HG03066 (cell line): ENCODE measurements at regions not wholly inside any gene's neighbourhood (a gene's known extent, or its start where the extent isn't known, plus 50 kb on each side); places are given as distances from the start of the nearest gene placed in this dataset.

ENCODE experiments used
- ATAC-seq: cut with Tn5 transposase; IDR thresholded peaks from one replicate; pipeline ENCODE4 v1.9.1; 2021; ENCODE audit warnings: low read depth; ENCODE audit not compliant: unreplicated experiment

GRCh38 chr21:32135401-32136363, 143.2 kb downstream of the MIS18A start:
- peak; percentile 69 for ATAC-seq

- ATAC-seq, result no peak
Observed at GRCh38 chr21:32134441-32135130, 144.3 kb downstream of the MIS18A start.

GRCh38 chr21:32132881-32133280, 146.0 kb downstream of the MIS18A start:
- no peak for ATAC-seq

GRCh38 chr21:32132409-32132808, 146.4 kb downstream of the MIS18A start:
- no peak for ATAC-seq

- no peak for ATAC-seq
Observed at GRCh38 chr21:32131960-32132359, 146.9 kb downstream of the MIS18A start.

- no peak for ATAC-seq
Observed at GRCh38 chr21:32131164-32131563, 147.7 kb downstream of the MIS18A start.

- no peak for ATAC-seq
Observed at GRCh38 chr21:32130031-32130891, 148.6 kb downstream of the MIS18A start.

GRCh38 chr21:32127081-32127480, 151.8 kb downstream of the MIS18A start:
- no peak for ATAC-seq

- ATAC-seq, result no peak
Observed at GRCh38 chr21:32122082-32122481, 156.8 kb downstream of the MIS18A start.

GRCh38 chr21:32120230-32120629, 158.6 kb downstream of the MIS18A start:
- no peak for ATAC-seq

- ATAC-seq, result no peak
Observed at GRCh38 chr21:32119811-32120210, 159.0 kb downstream of the MIS18A start.

GRCh38 chr21:32119389-32119788, 159.5 kb downstream of the MIS18A start:
- no peak for ATAC-seq

GRCh38 chr21:32114419-32115035, 164.3 kb downstream of the MIS18A start:
- ATAC-seq, result no peak

- no peak for ATAC-seq
Observed at GRCh38 chr21:32113486-32113885, 165.4 kb downstream of the MIS18A start.

- ATAC-seq, result no peak
Observed at GRCh38 chr21:32112195-32112594, 166.7 kb downstream of the MIS18A start.

- ATAC-seq, result no peak
Observed at GRCh38 chr21:32108566-32108965, 170.3 kb downstream of the MIS18A start.

GRCh38 chr21:32103361-32103760, 175.5 kb downstream of the MIS18A start:
- ATAC-seq, result no peak

- ATAC-seq, result no peak
Observed at GRCh38 chr21:32102426-32102825, 176.4 kb downstream of the MIS18A start.

GRCh38 chr21:32101277-32101676, 177.6 kb downstream of the MIS18A start:
- no peak for ATAC-seq

- ATAC-seq, result no peak
Observed at GRCh38 chr21:32100423-32100822, 178.4 kb downstream of the MIS18A start.
